ENCODE measurements at regions not wholly inside any gene's neighbourhood (a gene's known extent, or its start where the extent isn't known, plus 50 kb on each side); places are given as distances from the start of the nearest gene placed in this dataset.

- Histone ChIP-seq H3K27ac (no peak overlapping the region), H3F3A (ENCODE audit: insufficient read depth, low read depth) (no peaks in the 10 kb centered on the region), H2AFZ (no peak overlapping the region), H4K20me1 (ENCODE audit: insufficient read depth) (no peaks in the 10 kb centered on the region), H3K9me2 (ENCODE audit: insufficient read depth) (no peaks in the 10 kb centered on the region), H3K9me3 (ENCODE audit: insufficient read depth, low read depth) (no peaks in the 10 kb centered on the region), H3K4me3 (no peak overlapping the region), H3K36me3 (ENCODE audit: low read depth) (no peaks in the 10 kb centered on the region), H3K79me2 (ENCODE audit: low read depth) (no peaks in the 10 kb centered on the region), H3K4me1 (replicated peaks; ENCODE audit: insufficient read depth) (no peaks in the 10 kb centered on the region; the same call in 1 of the 2 replicates), H3K4me2 (no peak overlapping the region), H3K27me3 (ENCODE audit: insufficient read depth, low read depth) (no peaks in the 10 kb centered on the region)
- BruUV-seq (replicated peaks): no TSS peak
- intact Hi-C loops (cut with micrococcal nuclease; ENCODE audit: unreplicated experiment): no loop called here
- TF ChIP-seq EZH2 (IDR thresholded peaks at IDR 0.05; ENCODE audit: low read depth): no peak
- ChIA-PET POLR2A (ENCODE audit: unreplicated experiment) (no interaction called here), CTCF (no interaction called here)
- no peak for DNase-seq
These were observed 79.3 kb downstream of the CBLL2 start for GRCh38 chrX:22351966-22352365.

- BruUV-seq (replicated peaks): no TSS peak
- H3K27ac ChIP-seq: no peak overlapping the region
- no peak for DNase-seq
- ChIA-PET CTCF (no interaction called here), POLR2A (ENCODE audit: unreplicated experiment) (no interaction called here)
- H3K4me1 ChIP-seq (replicated peaks; ENCODE audit: insufficient read depth): no peaks in the 10 kb centered on the region
- no peak overlapping the region for H3K4me3 ChIP-seq
- no peak overlapping the region for H2AFZ ChIP-seq
- no peaks in the 10 kb centered on the region for H3K36me3 ChIP-seq (ENCODE audit: low read depth)
- TF ChIP-seq CTCF (conservative IDR thresholded peaks at IDR 0.05) (no peak), EZH2 (IDR thresholded peaks at IDR 0.05; ENCODE audit: low read depth) (no peak)
- H3K27me3 ChIP-seq (ENCODE audit: insufficient read depth, low read depth): no peaks in the 10 kb centered on the region
- no peaks in the 10 kb centered on the region for H3F3A ChIP-seq (ENCODE audit: insufficient read depth, low read depth)
- H3K9me2 ChIP-seq (ENCODE audit: insufficient read depth): no peaks in the 10 kb centered on the region
- no peaks in the 10 kb centered on the region for H3K9me3 ChIP-seq (ENCODE audit: insufficient read depth, low read depth)
- intact Hi-C loops (cut with micrococcal nuclease; ENCODE audit: unreplicated experiment): no loop called here
- H4K20me1 ChIP-seq (ENCODE audit: insufficient read depth): no peaks in the 10 kb centered on the region
- no peak overlapping the region for H3K4me2 ChIP-seq
- H3K79me2 ChIP-seq (ENCODE audit: low read depth): no peaks in the 10 kb centered on the region
These were observed 84.9 kb downstream of the CBLL2 start for GRCh38 chrX:22357621-22358020.

- no peaks in the 10 kb centered on the region for H3K36me3 ChIP-seq (ENCODE audit: low read depth)
- H3K27me3 ChIP-seq (ENCODE audit: insufficient read depth, low read depth): no peaks in the 10 kb centered on the region
- intact Hi-C loops (cut with micrococcal nuclease; ENCODE audit: unreplicated experiment): no loop called here
- no TSS peak for BruUV-seq (replicated peaks)
- no peaks in the 10 kb centered on the region for H3K9me2 ChIP-seq (ENCODE audit: insufficient read depth)
- H3K4me1 ChIP-seq (replicated peaks; ENCODE audit: insufficient read depth): peaks cover 5% of the 10 kb centered on the region
- H4K20me1 ChIP-seq (ENCODE audit: insufficient read depth): no peaks in the 10 kb centered on the region
- ChIA-PET POLR2A (ENCODE audit: unreplicated experiment) (no interaction called here), CTCF (no interaction called here)
- H3K4me2 ChIP-seq: no peak overlapping the region
- H3K9me3 ChIP-seq (ENCODE audit: insufficient read depth, low read depth): no peaks in the 10 kb centered on the region
- no peak overlapping the region for H2AFZ ChIP-seq
- TF ChIP-seq CTCF (conservative IDR thresholded peaks at IDR 0.05): no peak
- DNase-seq: no peak
- H3K27ac ChIP-seq: no peak overlapping the region
- 0 out of 2 replicates have a peak, but pooled peaks cover 5% of the 10 kb centered on the region for H3F3A ChIP-seq (ENCODE audit: insufficient read depth, low read depth)
- no peak overlapping the region for H3K4me3 ChIP-seq
- no peaks in the 10 kb centered on the region for H3K79me2 ChIP-seq (ENCODE audit: low read depth)
These were observed 87.4 kb downstream of the CBLL2 start for GRCh38 chrX:22360129-22360528.

- peak overlapping the region; percentile 89 for H3K27ac ChIP-seq
- POLR2A ChIA-PET (ENCODE audit: unreplicated experiment): no interaction called here
- TF ChIP-seq EZH2 (IDR thresholded peaks at IDR 0.05; ENCODE audit: low read depth) (no peak), CTCF (conservative IDR thresholded peaks at IDR 0.05) (no peak)
- peak; percentile 55 to 83 for DNase-seq
- peaks cover 5% of the 10 kb centered on the region; the same call in 1 of the 2 replicates for H3F3A ChIP-seq (ENCODE audit: insufficient read depth, low read depth)
- H3K9me2 ChIP-seq (ENCODE audit: insufficient read depth): no peaks in the 10 kb centered on the region
- no peak overlapping the region for H3K4me3 ChIP-seq
- no peaks in the 10 kb centered on the region for H3K36me3 ChIP-seq (ENCODE audit: low read depth)
- H3K4me2 ChIP-seq: 0 out of 2 replicates have a peak overlapping the region, but pooled peaks have one; percentile 13
- intact Hi-C loops (cut with micrococcal nuclease; ENCODE audit: unreplicated experiment): loop anchor here (1.0 kb wide), 1 partner anchor 229 kb away; no protein-coding TSS in a partner anchor
- BruUV-seq (replicated peaks): no TSS peak
- no peaks in the 10 kb centered on the region for H3K79me2 ChIP-seq (ENCODE audit: low read depth)
- peaks cover 8% of the 10 kb centered on the region for H3K4me1 ChIP-seq (replicated peaks; ENCODE audit: insufficient read depth)
- CTCF ChIA-PET: no interaction called here
- H3K9me3 ChIP-seq (ENCODE audit: insufficient read depth, low read depth): no peaks in the 10 kb centered on the region
- 0 out of 2 replicates have a peak overlapping the region, but pooled peaks have one; percentile 16 for H2AFZ ChIP-seq
- H4K20me1 ChIP-seq (ENCODE audit: insufficient read depth): no peaks in the 10 kb centered on the region
- no peaks in the 10 kb centered on the region for H3K27me3 ChIP-seq (ENCODE audit: insufficient read depth, low read depth)
These were observed 92.7 kb downstream of the CBLL2 start for GRCh38 chrX:22365460-22365859.
